A673 (cell line): ENCODE measurements at regions not wholly inside any gene's neighbourhood (a gene's known extent, or its start where the extent isn't known, plus 50 kb on each side); places are given as distances from the start of the nearest gene placed in this dataset.

Experiments used
- EZH2 ChIP-seq: fragments of 200-600 bp; sonication (generic); IDR thresholded peaks from 2 replicates; pipeline ENCODE4 v1.6.1; 2017; ENCODE audit warnings: borderline replicate concordance, low read depth, mild to moderate bottlenecking, mixed read lengths, antibody characterized with exemption, low read length; ENCODE audit not compliant: poor library complexity, severe bottlenecking
- TF ChIP-seq, protein P1 (sequence below): fragments of 300-800, 200-600 bp; sonication (generic); conservative IDR thresholded peaks from 2 replicates; pipeline ENCODE4 v1.5.1; 2017; ENCODE audit warnings: low read depth, mild to moderate bottlenecking, antibody characterized with exemption, low read length, moderate library complexity, mixed read lengths

DNA sequence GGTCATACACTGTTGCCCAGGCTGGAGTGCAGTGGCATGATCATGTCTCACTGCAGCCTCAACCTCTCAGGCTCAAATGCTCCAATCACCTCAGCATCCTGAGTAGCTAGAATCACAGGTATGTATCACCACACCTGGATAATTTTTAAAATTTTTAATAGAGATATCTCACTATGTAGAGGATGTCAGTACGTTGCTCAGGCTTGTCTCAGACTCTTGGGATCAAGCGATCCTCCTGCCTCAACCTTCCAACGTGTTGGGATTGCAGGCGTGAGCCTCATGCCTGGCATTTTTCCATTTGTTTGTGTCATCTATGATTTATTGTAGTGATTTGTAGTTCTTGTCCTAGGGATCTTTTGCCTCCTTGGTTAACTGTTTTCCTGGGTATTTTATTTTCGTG, 985.2 kb upstream of the B3GALT2 start:
- TF ChIP-seq, protein P1, sequence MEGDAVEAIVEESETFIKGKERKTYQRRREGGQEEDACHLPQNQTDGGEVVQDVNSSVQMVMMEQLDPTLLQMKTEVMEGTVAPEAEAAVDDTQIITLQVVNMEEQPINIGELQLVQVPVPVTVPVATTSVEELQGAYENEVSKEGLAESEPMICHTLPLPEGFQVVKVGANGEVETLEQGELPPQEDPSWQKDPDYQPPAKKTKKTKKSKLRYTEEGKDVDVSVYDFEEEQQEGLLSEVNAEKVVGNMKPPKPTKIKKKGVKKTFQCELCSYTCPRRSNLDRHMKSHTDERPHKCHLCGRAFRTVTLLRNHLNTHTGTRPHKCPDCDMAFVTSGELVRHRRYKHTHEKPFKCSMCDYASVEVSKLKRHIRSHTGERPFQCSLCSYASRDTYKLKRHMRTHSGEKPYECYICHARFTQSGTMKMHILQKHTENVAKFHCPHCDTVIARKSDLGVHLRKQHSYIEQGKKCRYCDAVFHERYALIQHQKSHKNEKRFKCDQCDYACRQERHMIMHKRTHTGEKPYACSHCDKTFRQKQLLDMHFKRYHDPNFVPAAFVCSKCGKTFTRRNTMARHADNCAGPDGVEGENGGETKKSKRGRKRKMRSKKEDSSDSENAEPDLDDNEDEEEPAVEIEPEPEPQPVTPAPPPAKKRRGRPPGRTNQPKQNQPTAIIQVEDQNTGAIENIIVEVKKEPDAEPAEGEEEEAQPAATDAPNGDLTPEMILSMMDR: no peak
- TF ChIP-seq EZH2: no peak
